ENCODE measurements at regions not wholly inside any gene's neighbourhood (a gene's known extent, or its start where the extent isn't known, plus 50 kb on each side); places are given as distances from the start of the nearest gene placed in this dataset.
"Not testable (repeated sequence)": the region's sequence is repeated elsewhere in the genome, so short reads cannot be mapped to it uniquely, and the experiment has no call there.

- DNase-seq: no peak
Observed at GRCh38 chr9:115680231-115680630, 473.4 kb upstream of the PAPPA start.

GRCh38 chr9:115681585-115681984 lies 472.0 kb upstream of the PAPPA start:
- DNase-seq: no peak

- DNase-seq: no peak
Observed at GRCh38 chr9:115686069-115686468, 467.5 kb upstream of the PAPPA start.

GRCh38 chr9:115687356-115687755 lies 466.2 kb upstream of the PAPPA start:
- no peak for DNase-seq

- no peak for DNase-seq
Observed at GRCh38 chr9:115689331-115689730, 464.3 kb upstream of the PAPPA start.

- DNase-seq: no peak
Observed at GRCh38 chr9:115690786-115691496, 462.6 kb upstream of the PAPPA start.

GRCh38 chr9:115691693-115692092 lies 461.9 kb upstream of the PAPPA start:
- no peak for DNase-seq

GRCh38 chr9:115692868-115693267 lies 460.7 kb upstream of the PAPPA start:
- DNase-seq: not testable (repeated sequence)

GRCh38 chr9:115694014-115694413 lies 459.6 kb upstream of the PAPPA start:
- no peak for DNase-seq

- DNase-seq: no peak
Observed at GRCh38 chr9:115694991-115695390, 458.6 kb upstream of the PAPPA start.

- no peak for DNase-seq
Observed at GRCh38 chr9:115712981-115713380, 440.6 kb upstream of the PAPPA start.

- no peak for DNase-seq
Observed at GRCh38 chr9:115715666-115716065, 437.9 kb upstream of the PAPPA start.

GRCh38 chr9:115717298-115717697 lies 436.3 kb upstream of the PAPPA start:
- DNase-seq: no peak

- DNase-seq: no peak
Observed at GRCh38 chr9:115717711-115718173, 435.8 kb upstream of the PAPPA start.

GRCh38 chr9:115730396-115730795 lies 423.2 kb upstream of the PAPPA start:
- DNase-seq: no peak

GRCh38 chr9:115730845-115731244 lies 422.7 kb upstream of the PAPPA start:
- no peak for DNase-seq

GRCh38 chr9:115733318-115734110 lies 420.1 kb upstream of the PAPPA start:
- DNase-seq: no peak

- DNase-seq: no peak
Observed at GRCh38 chr9:115739096-115739875, 414.3 kb upstream of the PAPPA start.

- no peak for DNase-seq
Observed at GRCh38 chr9:115740986-115741385, 412.6 kb upstream of the PAPPA start.

GRCh38 chr9:115743709-115744605 lies 409.6 kb upstream of the PAPPA start:
- DNase-seq: no peak

GRCh38 chr9:115746496-115746895 lies 407.1 kb upstream of the PAPPA start:
- DNase-seq: no peak

- no peak for DNase-seq
Observed at GRCh38 chr9:115747731-115748130, 405.9 kb upstream of the PAPPA start.

All from CD4-positive, alpha-beta T cell treated with Interleukin-4 for 4 hours (primary cell).